ENCODE measurements at regions not wholly inside any gene's neighbourhood (a gene's known extent, or its start where the extent isn't known, plus 50 kb on each side); places are given as distances from the start of the nearest gene placed in this dataset.
A peak's percentile ranks its signal among the peaks of the same experiment; 100 is the strongest.

DNA sequence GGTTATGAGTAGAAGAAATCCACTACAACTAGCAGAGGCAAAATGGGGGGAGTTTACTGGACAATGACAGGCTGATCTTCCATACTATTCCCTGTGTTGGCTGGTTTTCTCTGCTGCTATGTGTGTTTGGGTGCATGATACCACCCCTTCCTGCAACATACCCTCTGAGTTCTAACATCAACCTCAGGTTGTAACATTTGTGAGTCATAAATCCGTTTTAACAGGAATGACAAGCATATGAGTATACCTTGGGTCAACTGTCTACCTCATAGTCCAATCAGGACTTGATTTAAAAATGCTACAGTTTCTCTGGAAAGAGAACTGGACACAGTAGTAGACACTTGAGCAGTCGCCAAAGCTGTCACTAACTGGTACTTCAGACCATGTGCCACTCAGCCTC, 422.9 kb downstream of the KCTD12 start:
- TF ChIP-seq PAX5 (IDR thresholded peaks at IDR 0.05; ENCODE audit: insufficient read depth, low read length, severe bottlenecking) (no peak), POLR2AphosphoS5 (IDR thresholded peaks at IDR 0.05; ENCODE audit: low read depth, low read length) (no peak), POU2F2 (IDR thresholded peaks at IDR 0.05; ENCODE audit: low read depth, low read length) (no peak), SPI1 (IDR thresholded peaks at IDR 0.05; ENCODE audit: low read depth, low read length) (no peak), POLR2A (IDR thresholded peaks at IDR 0.05; ENCODE audit: low read depth, low read length) (no peak), TAF1 (IDR thresholded peaks at IDR 0.05; ENCODE audit: low read depth, low read length) (no peak)
- DNase-seq (ENCODE audit: insufficient read length, low spot score): no peak
- no peak for FAIRE-seq

DNA sequence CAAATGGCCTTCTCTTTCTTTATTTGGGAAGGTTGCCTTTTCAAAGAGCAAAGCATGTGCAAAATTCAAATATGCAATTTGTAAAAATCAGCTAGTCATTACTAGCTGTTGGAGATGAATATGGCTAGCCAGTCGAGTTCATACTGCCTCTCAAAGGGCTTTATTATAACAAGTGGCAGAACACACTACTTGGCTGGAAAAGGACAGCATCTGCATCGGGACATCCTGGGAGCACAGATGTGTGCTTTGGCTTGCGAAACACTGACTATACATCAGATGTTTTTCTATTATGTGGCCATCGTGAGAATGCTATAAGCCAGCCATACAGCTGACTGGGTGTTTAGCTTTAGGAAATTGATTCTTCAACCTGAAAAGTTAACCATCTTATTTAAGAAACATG, 424.2 kb downstream of the KCTD12 start:
- FAIRE-seq (no peak), DNase-seq (ENCODE audit: insufficient read length, low spot score) (no peak)
- TF ChIP-seq POLR2AphosphoS5 (IDR thresholded peaks at IDR 0.05; ENCODE audit: low read depth, low read length) (no peak), PAX5 (IDR thresholded peaks at IDR 0.05; ENCODE audit: insufficient read depth, low read length, severe bottlenecking) (no peak), SPI1 (IDR thresholded peaks at IDR 0.05; ENCODE audit: low read depth, low read length) (no peak), TAF1 (IDR thresholded peaks at IDR 0.05; ENCODE audit: low read depth, low read length) (no peak), POLR2A (IDR thresholded peaks at IDR 0.05; ENCODE audit: low read depth, low read length) (no peak), POU2F2 (IDR thresholded peaks at IDR 0.05; ENCODE audit: low read depth, low read length) (no peak)

- no peak for FAIRE-seq
- no peak for DNase-seq (ENCODE audit: insufficient read length, low spot score)
- no peak for TF ChIP-seq POLR2AphosphoS5 (IDR thresholded peaks at IDR 0.05; ENCODE audit: low read depth, low read length)
- TF ChIP-seq POLR2A (IDR thresholded peaks at IDR 0.05; ENCODE audit: low read depth, low read length): no peak
- no peak for TF ChIP-seq PAX5 (IDR thresholded peaks at IDR 0.05; ENCODE audit: insufficient read depth, low read length, severe bottlenecking)
- no peak for TF ChIP-seq TAF1 (IDR thresholded peaks at IDR 0.05; ENCODE audit: low read depth, low read length)
- no peak for TF ChIP-seq POU2F2 (IDR thresholded peaks at IDR 0.05; ENCODE audit: low read depth, low read length)
- TF ChIP-seq SPI1 (IDR thresholded peaks at IDR 0.05; ENCODE audit: low read depth, low read length): no peak
Measured at GRCh38 chr13:76461484-76461883, 424.7 kb downstream of the KCTD12 start.

- FAIRE-seq: no peak
- TF ChIP-seq SPI1 (IDR thresholded peaks at IDR 0.05; ENCODE audit: low read depth, low read length): no peak
- TF ChIP-seq PAX5 (IDR thresholded peaks at IDR 0.05; ENCODE audit: insufficient read depth, low read length, severe bottlenecking): no peak
- TF ChIP-seq POLR2A (IDR thresholded peaks at IDR 0.05; ENCODE audit: low read depth, low read length): no peak
- TF ChIP-seq POLR2AphosphoS5 (IDR thresholded peaks at IDR 0.05; ENCODE audit: low read depth, low read length): no peak
- TF ChIP-seq POU2F2 (IDR thresholded peaks at IDR 0.05; ENCODE audit: low read depth, low read length): no peak
- no peak for TF ChIP-seq TAF1 (IDR thresholded peaks at IDR 0.05; ENCODE audit: low read depth, low read length)
Measured at GRCh38 chr13:76459863-76460262, 426.3 kb downstream of the KCTD12 start.

DNA sequence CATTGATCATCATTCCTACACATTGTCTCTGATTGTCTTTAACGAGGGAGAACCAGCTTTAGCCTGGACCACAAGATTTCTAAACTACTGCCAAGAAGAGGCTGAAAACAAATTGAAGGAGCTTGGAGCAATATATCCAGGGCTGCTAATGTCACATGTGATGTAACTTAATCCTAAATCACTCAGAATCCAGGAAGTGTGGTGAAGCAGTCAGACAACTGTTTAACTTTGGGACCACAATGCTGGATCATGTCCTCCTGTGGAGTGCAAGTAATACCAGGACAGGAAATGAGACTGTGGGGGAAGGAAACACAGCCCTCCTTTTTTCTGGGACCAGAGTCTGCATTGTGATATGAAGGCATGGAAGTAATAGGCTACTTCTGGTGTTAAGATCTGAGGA, 430.2 kb downstream of the KCTD12 start:
- no peak for TF ChIP-seq PAX5 (IDR thresholded peaks at IDR 0.05; ENCODE audit: insufficient read depth, low read length, severe bottlenecking)
- TF ChIP-seq POLR2AphosphoS5 (IDR thresholded peaks at IDR 0.05; ENCODE audit: low read depth, low read length): no peak
- no peak for TF ChIP-seq TAF1 (IDR thresholded peaks at IDR 0.05; ENCODE audit: low read depth, low read length)
- no peak for TF ChIP-seq SPI1 (IDR thresholded peaks at IDR 0.05; ENCODE audit: low read depth, low read length)
- FAIRE-seq: no peak
- DNase-seq (ENCODE audit: insufficient read length, low spot score): no peak

More at GRCh38 chr13:76459863-76460262, 426.3 kb downstream of the KCTD12 start:
- no peak for DNase-seq (ENCODE audit: insufficient read length, low spot score)

DNA sequence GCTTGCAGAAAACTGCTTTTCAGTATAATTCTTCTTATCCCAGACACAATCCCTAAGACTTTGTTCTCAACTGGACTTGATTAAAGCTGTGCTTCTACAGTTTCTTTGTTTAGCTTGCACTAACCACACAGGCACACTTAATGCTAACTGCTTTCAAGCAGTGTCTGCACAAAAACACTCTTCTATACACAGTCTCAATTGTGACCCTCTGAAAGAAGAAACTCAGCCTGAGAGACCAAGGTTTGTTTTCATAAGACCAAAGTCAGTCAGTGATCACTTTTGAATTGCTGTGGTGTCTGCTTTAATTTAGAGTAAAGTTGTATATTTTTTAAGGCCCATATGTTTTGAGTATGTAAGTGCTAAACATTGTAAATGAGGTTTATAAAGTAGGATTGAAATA, 431.2 kb downstream of the KCTD12 start:
- no peak for FAIRE-seq
- TF ChIP-seq POU2F2 (IDR thresholded peaks at IDR 0.05; ENCODE audit: low read depth, low read length): no peak
- no peak for TF ChIP-seq TAF1 (IDR thresholded peaks at IDR 0.05; ENCODE audit: low read depth, low read length)
- TF ChIP-seq PAX5 (IDR thresholded peaks at IDR 0.05; ENCODE audit: insufficient read depth, low read length, severe bottlenecking): no peak
- TF ChIP-seq POLR2A (IDR thresholded peaks at IDR 0.05; ENCODE audit: low read depth, low read length): no peak
- no peak for TF ChIP-seq POLR2AphosphoS5 (IDR thresholded peaks at IDR 0.05; ENCODE audit: low read depth, low read length)
- TF ChIP-seq SPI1 (IDR thresholded peaks at IDR 0.05; ENCODE audit: low read depth, low read length): no peak
- DNase-seq (ENCODE audit: insufficient read length, low spot score): no peak

DNA sequence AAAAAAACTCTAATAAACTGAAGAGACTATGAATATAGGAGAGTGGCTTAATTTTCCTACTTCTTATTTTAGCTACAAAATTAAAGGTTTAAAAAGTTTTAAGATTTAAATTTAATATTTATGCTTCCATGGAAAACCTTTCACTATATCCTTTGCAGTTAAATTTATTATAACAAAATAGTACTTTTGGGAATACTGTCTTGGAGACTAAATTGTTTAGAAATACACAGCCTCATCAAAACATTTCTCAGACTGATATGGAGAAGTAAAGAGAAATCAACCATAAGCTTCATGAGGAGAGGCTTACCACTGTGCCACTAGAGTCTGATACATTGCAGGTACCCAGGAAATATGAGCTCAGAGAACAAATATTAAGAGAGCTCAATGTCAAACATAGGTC, 436.5 kb downstream of the KCTD12 start:
- DNase-seq (ENCODE audit: insufficient read length, low spot score): no peak
- no peak for FAIRE-seq
- TF ChIP-seq POLR2A (IDR thresholded peaks at IDR 0.05; ENCODE audit: low read depth, low read length) (no peak), PAX5 (IDR thresholded peaks at IDR 0.05; ENCODE audit: insufficient read depth, low read length, severe bottlenecking) (no peak), SPI1 (IDR thresholded peaks at IDR 0.05; ENCODE audit: low read depth, low read length) (no peak), POLR2AphosphoS5 (IDR thresholded peaks at IDR 0.05; ENCODE audit: low read depth, low read length) (no peak), TAF1 (IDR thresholded peaks at IDR 0.05; ENCODE audit: low read depth, low read length) (no peak)

DNA sequence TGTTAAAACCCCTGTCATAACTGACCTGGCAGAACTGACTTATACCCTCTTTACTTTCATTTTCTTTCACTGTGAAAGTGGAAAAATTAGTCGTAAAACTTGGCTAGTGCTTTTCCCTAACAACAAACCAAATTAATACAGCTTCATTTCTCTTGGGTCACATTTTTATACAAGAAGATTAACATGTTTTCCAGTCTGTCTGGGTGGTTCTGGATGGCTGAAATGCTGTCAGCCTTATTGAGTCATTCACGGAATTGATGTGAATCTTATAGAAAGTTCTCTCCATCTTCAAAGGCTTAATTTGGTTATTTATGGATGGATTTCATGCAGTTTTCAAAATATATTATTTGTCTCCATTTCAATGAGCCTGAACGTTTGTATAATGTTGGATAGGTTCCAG, 440.0 kb downstream of the KCTD12 start:
- DNase-seq (ENCODE audit: insufficient read length, low spot score) (no peak), FAIRE-seq (no peak)
- no peak for TF ChIP-seq POLR2AphosphoS5 (IDR thresholded peaks at IDR 0.05; ENCODE audit: low read depth, low read length)
- TF ChIP-seq PAX5 (IDR thresholded peaks at IDR 0.05; ENCODE audit: insufficient read depth, low read length, severe bottlenecking): no peak
- TF ChIP-seq POU2F2 (IDR thresholded peaks at IDR 0.05; ENCODE audit: low read depth, low read length): no peak
- no peak for TF ChIP-seq POLR2A (IDR thresholded peaks at IDR 0.05; ENCODE audit: low read depth, low read length)
- TF ChIP-seq SPI1 (IDR thresholded peaks at IDR 0.05; ENCODE audit: low read depth, low read length): no peak
- no peak for TF ChIP-seq TAF1 (IDR thresholded peaks at IDR 0.05; ENCODE audit: low read depth, low read length)

GRCh38 chr13:76440568-76440967, 445.6 kb downstream of the KCTD12 start:
- DNase-seq (ENCODE audit: insufficient read length, low spot score): peak; percentile 24
- FAIRE-seq: peak; percentile 80
- TF ChIP-seq PAX5 (IDR thresholded peaks at IDR 0.05; ENCODE audit: insufficient read depth, low read length, severe bottlenecking) (no peak), SPI1 (IDR thresholded peaks at IDR 0.05; ENCODE audit: low read depth, low read length) (peak; percentile 99)

DNA sequence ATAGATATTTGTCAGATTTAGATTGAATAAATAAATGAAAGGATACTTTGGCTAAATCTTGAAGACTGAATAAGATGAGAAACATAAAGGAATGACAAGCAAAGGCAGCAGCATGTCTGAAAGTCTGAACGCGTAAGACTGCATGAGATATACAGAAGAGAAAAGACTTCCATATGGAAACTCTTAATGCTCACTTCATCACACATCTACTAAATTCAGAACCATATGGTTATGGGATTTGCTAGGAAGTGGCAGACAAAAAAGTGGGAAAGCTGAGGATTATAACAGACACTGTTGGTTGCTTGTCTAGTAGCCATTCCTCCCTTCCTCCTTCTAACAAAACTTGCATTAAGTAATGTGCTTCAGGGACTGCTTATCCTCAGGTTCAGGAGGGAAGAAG, 446.7 kb downstream of the KCTD12 start:
- DNase-seq (ENCODE audit: insufficient read length, low spot score) (no peak), FAIRE-seq (no peak)
- TF ChIP-seq POLR2AphosphoS5 (IDR thresholded peaks at IDR 0.05; ENCODE audit: low read depth, low read length) (no peak), TAF1 (IDR thresholded peaks at IDR 0.05; ENCODE audit: low read depth, low read length) (no peak), PAX5 (IDR thresholded peaks at IDR 0.05; ENCODE audit: insufficient read depth, low read length, severe bottlenecking) (no peak), SPI1 (IDR thresholded peaks at IDR 0.05; ENCODE audit: low read depth, low read length) (no peak), POU2F2 (IDR thresholded peaks at IDR 0.05; ENCODE audit: low read depth, low read length) (no peak), POLR2A (IDR thresholded peaks at IDR 0.05; ENCODE audit: low read depth, low read length) (no peak)
